Liver (tissue), 8 donors: ENCODE measurements at regions not wholly inside any gene's neighbourhood (a gene's known extent, or its start where the extent isn't known, plus 50 kb on each side); places are given as distances from the start of the nearest gene placed in this dataset.

Source experiments
- DNase-seq: peaks from one replicate; pipeline ENCODE4 v3.0.0-alpha.2; 2017; ENCODE audit warnings: low spot score
- H3K27ac ChIP-seq, 2 donors: one replicate each; pipeline ENCODE4 v1.7.0; 2013; ENCODE audit warnings: inconsistent platforms in 2 of 2, low read length in 2 of 2, control low read depth in 1 of 2, low read depth in 1 of 2, mild to moderate bottlenecking in 1 of 2
- H3K27me3 ChIP-seq, 4 donors: one replicate each; pipeline versions ENCODE4 v1.6.1 to v1.7.0; 2013; ENCODE audit warnings: low read length in 3 of 4, inconsistent platforms in 1 of 4, mild to moderate bottlenecking in 1 of 4, moderate library complexity in 1 of 4; ENCODE audit not compliant: control insufficient read depth in 4 of 4, insufficient read depth in 4 of 4
- H3K36me3 ChIP-seq, 4 donors: one replicate each; pipeline versions ENCODE4 v1.6.1 to v1.7.0; 2013; ENCODE audit warnings: low read length in 3 of 4, mild to moderate bottlenecking in 3 of 4, low read depth in 1 of 4, moderate library complexity in 1 of 4; ENCODE audit not compliant: control insufficient read depth in 4 of 4, insufficient read depth in 3 of 4
- H3K4me1 ChIP-seq, 4 donors: one replicate each; pipeline versions ENCODE4 v1.6.1 to v1.7.0; 2013; ENCODE audit warnings: low read length in 3 of 4, mild to moderate bottlenecking in 3 of 4, moderate library complexity in 1 of 4; ENCODE audit not compliant: control insufficient read depth in 4 of 4, insufficient read depth in 4 of 4
- H3K4me3 ChIP-seq, 3 donors: one replicate each; pipeline versions ENCODE4 v1.6.1 to v1.7.0; 2013; ENCODE audit warnings: low read length in 3 of 3, control low read depth in 1 of 3, low read depth in 1 of 3, mild to moderate bottlenecking in 1 of 3
- H3K9ac ChIP-seq, 2 donors: one replicate each; pipeline ENCODE4 v1.7.0; 2013; ENCODE audit warnings: low read length in 2 of 2, mild to moderate bottlenecking in 2 of 2, moderate library complexity in 2 of 2, control low read depth in 1 of 2, low read depth in 1 of 2
- H3K9me3 ChIP-seq, 4 donors: one replicate each; pipeline versions ENCODE4 v1.6.1 to v1.7.0; 2013; ENCODE audit warnings: low read length in 3 of 4; ENCODE audit not compliant: control insufficient read depth in 4 of 4
- ATF3 ChIP-seq: IDR thresholded peaks from 2 replicates; pipeline ENCODE4 v1.6.1; 2016; ENCODE audit warnings: antibody characterized with exemption
- EGR1 ChIP-seq, 2 donors: IDR thresholded peaks; 2 replicates each; pipeline ENCODE4 v1.6.1; 2016 to 2018; ENCODE audit warnings: antibody characterized with exemption in 2 of 2, low read depth in 2 of 2
- FOXA2 ChIP-seq: IDR thresholded peaks from 2 replicates; pipeline ENCODE4 v1.6.1; 2016; ENCODE audit warnings: antibody characterized with exemption
- HNF4G ChIP-seq: IDR thresholded peaks from 2 replicates; pipeline ENCODE4 v1.6.1; 2016; ENCODE audit warnings: antibody characterized with exemption
- NR2F2 ChIP-seq: IDR thresholded peaks from 2 replicates; pipeline ENCODE4 v1.6.1; 2016; ENCODE audit warnings: antibody characterized with exemption
- RAD21 ChIP-seq, 2 donors: IDR thresholded peaks; 2 replicates each; pipeline ENCODE4 v1.6.1; 2016; ENCODE audit warnings: antibody characterized with exemption in 2 of 2, mild to moderate bottlenecking in 2 of 2
- RXRA ChIP-seq, 2 donors: IDR thresholded peaks; 2 replicates each; pipeline ENCODE4 v1.6.1; 2017 to 2018; ENCODE audit warnings: antibody characterized with exemption in 2 of 2, mild to moderate bottlenecking in 1 of 2
- SP1 ChIP-seq: IDR thresholded peaks from 2 replicates; pipeline ENCODE4 v1.6.1; 2018; ENCODE audit warnings: antibody characterized with exemption, mild to moderate bottlenecking
- TAF1 ChIP-seq: conservative IDR thresholded peaks from 2 replicates; pipeline ENCODE4 v1.6.1; 2016; ENCODE audit warnings: antibody characterized with exemption, mild to moderate bottlenecking
- YY1 ChIP-seq: IDR thresholded peaks from 2 replicates; pipeline ENCODE4 v1.6.1; 2016; ENCODE audit warnings: antibody characterized with exemption, mild to moderate bottlenecking
- ZBTB33 ChIP-seq: IDR thresholded peaks from 2 replicates; pipeline ENCODE4 v1.6.1; 2016; ENCODE audit warnings: antibody characterized with exemption
- WGBS: extraction: QIAGEN DNeasy Blood & Tissue Kit; methylation state at CpG from one replicate; pipeline ENCODE4 v1.1.7; 2013; 5-methylcytosine and 5-hydroxymethylcytosine counted together
- TF ChIP-seq, protein P1 (sequence below): IDR thresholded peaks from 2 replicates; pipeline ENCODE4 v1.6.1; 2016; ENCODE audit warnings: antibody characterized with exemption, mild to moderate bottlenecking
- TF ChIP-seq, protein P2 (sequence below): IDR thresholded peaks from 2 replicates; pipeline ENCODE4 v1.6.1; 2016; ENCODE audit warnings: antibody characterized with exemption
- TF ChIP-seq, protein P3 (sequence below): fragments of 150-350 bp; IDR thresholded peaks from 2 replicates; pipeline ENCODE4 v1.5.1; 2017; ENCODE audit warnings: improper control_type of control experiment, low read depth, low read length; ENCODE audit not compliant: missing input control
- donor health status: healthy.
- donor health status: healthy.
- donor health status: healthy.
- donor health status: healthy.
- donor health status: healthy.

GRCh38 chr2:204279819-204280218 is 265.5 kb upstream of the PARD3B start:
- no peak for TF ChIP-seq SP1
- TF ChIP-seq ZBTB33 = no peak
- no peak for TF ChIP-seq FOXA2
- no peak for TF ChIP-seq EGR1 (IDR thresholded peaks at IDR 0.05; ENCODE audit: low read depth in 2 of 2)
- TF ChIP-seq, protein P1, sequence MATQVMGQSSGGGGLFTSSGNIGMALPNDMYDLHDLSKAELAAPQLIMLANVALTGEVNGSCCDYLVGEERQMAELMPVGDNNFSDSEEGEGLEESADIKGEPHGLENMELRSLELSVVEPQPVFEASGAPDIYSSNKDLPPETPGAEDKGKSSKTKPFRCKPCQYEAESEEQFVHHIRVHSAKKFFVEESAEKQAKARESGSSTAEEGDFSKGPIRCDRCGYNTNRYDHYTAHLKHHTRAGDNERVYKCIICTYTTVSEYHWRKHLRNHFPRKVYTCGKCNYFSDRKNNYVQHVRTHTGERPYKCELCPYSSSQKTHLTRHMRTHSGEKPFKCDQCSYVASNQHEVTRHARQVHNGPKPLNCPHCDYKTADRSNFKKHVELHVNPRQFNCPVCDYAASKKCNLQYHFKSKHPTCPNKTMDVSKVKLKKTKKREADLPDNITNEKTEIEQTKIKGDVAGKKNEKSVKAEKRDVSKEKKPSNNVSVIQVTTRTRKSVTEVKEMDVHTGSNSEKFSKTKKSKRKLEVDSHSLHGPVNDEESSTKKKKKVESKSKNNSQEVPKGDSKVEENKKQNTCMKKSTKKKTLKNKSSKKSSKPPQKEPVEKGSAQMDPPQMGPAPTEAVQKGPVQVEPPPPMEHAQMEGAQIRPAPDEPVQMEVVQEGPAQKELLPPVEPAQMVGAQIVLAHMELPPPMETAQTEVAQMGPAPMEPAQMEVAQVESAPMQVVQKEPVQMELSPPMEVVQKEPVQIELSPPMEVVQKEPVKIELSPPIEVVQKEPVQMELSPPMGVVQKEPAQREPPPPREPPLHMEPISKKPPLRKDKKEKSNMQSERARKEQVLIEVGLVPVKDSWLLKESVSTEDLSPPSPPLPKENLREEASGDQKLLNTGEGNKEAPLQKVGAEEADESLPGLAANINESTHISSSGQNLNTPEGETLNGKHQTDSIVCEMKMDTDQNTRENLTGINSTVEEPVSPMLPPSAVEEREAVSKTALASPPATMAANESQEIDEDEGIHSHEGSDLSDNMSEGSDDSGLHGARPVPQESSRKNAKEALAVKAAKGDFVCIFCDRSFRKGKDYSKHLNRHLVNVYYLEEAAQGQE = no peak
- TF ChIP-seq YY1 = no peak
- TF ChIP-seq, protein P2, sequence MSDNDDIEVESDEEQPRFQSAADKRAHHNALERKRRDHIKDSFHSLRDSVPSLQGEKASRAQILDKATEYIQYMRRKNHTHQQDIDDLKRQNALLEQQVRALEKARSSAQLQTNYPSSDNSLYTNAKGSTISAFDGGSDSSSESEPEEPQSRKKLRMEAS = no peak
- TF ChIP-seq, protein P3, sequence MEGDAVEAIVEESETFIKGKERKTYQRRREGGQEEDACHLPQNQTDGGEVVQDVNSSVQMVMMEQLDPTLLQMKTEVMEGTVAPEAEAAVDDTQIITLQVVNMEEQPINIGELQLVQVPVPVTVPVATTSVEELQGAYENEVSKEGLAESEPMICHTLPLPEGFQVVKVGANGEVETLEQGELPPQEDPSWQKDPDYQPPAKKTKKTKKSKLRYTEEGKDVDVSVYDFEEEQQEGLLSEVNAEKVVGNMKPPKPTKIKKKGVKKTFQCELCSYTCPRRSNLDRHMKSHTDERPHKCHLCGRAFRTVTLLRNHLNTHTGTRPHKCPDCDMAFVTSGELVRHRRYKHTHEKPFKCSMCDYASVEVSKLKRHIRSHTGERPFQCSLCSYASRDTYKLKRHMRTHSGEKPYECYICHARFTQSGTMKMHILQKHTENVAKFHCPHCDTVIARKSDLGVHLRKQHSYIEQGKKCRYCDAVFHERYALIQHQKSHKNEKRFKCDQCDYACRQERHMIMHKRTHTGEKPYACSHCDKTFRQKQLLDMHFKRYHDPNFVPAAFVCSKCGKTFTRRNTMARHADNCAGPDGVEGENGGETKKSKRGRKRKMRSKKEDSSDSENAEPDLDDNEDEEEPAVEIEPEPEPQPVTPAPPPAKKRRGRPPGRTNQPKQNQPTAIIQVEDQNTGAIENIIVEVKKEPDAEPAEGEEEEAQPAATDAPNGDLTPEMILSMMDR = no peak
- no peak for TF ChIP-seq RAD21 (IDR thresholded peaks at IDR 0.05)
- no peak for TF ChIP-seq NR2F2
- TF ChIP-seq RXRA (IDR thresholded peaks at IDR 0.05) = no peak
- no peak for TF ChIP-seq TAF1
- TF ChIP-seq ATF3 = no peak
- no peak for TF ChIP-seq HNF4G
- no peak overlapping the region for H3K4me3 ChIP-seq
- H3K4me1 ChIP-seq = peaks cover 0 to 4% (median 0%) of the 10 kb centered on the region in 4 donors
- no peaks in the 10 kb centered on the region for H3K9me3 ChIP-seq
- DNase-seq = no peak
- 76% methylated on average over 1 of the region's 1 CpG for WGBS
- peaks cover 0 to 6% (median 0%) of the 10 kb centered on the region in 4 donors for H3K27me3 ChIP-seq
- no peaks in the 10 kb centered on the region for H3K36me3 ChIP-seq
- H3K27ac ChIP-seq = no peak overlapping the region
- no peak overlapping the region for H3K9ac ChIP-seq

- Histone ChIP-seq H3K9me3 (no peaks in the 10 kb centered on the region), H3K27ac (no peak overlapping the region), H3K4me1 (peaks cover 0 to 4% (median 0%) of the 10 kb centered on the region in 4 donors), H3K4me3 (no peak overlapping the region), H3K27me3 (peaks cover 0 to 6% (median 0%) of the 10 kb centered on the region in 4 donors), H3K9ac (no peak overlapping the region), H3K36me3 (no peaks in the 10 kb centered on the region)
- no peak for DNase-seq
- no peak for TF ChIP-seq SP1
Measured at GRCh38 chr2:204280262-204280668, 265.0 kb upstream of the PARD3B start.
